PC-3 (cell line): ENCODE measurements at regions not wholly inside any gene's neighbourhood (a gene's known extent, or its start where the extent isn't known, plus 50 kb on each side); places are given as distances from the start of the nearest gene placed in this dataset.

Experiments used
- ATAC-seq: fragments of 200-7000 bp; cut with Tn5 transposase; 2 replicates; pipeline ENCODE4 v1.9.1; 2020; ENCODE audit warnings: mild to moderate bottlenecking, moderate library complexity
- BruUV-seq: library from RNA; stranded (reverse); fragments of 400-500 nt; replicated peaks from 2 replicates; lab custom pipeline; 2021; lab: Mats Ljungman, UMichigan
- CTCF ChIA-PET: fragments of 300-600 bp; sonication (Branson Sonifier 250); formaldehyde crosslinking; loops from one replicate; lab custom pipeline; 2022; ENCODE audit warnings: antibody characterized with exemption; lab: Charles Lee
- POLR2A ChIA-PET: fragments of 300-600 bp; sonication (Branson Sonifier 250); formaldehyde crosslinking; loops from one replicate; lab custom pipeline; 2022; ENCODE audit warnings: antibody characterized with exemption; ENCODE audit not compliant: unreplicated experiment; lab: Charles Lee
- DNase-seq: peaks from one replicate; pipeline ENCODE4 v3.0.0-alpha.2; 2015
- H2AFZ ChIP-seq: fragments of 300-600 bp; sonication (generic); 2 replicates; pipeline ENCODE4 v1.6.0; 2016; ENCODE audit warnings: antibody characterized with exemption, low read length
- H3F3A ChIP-seq: fragments of 300-600 bp; sonication (generic); one replicate; pipeline ENCODE4 v1.6.0; 2017; ENCODE audit warnings: antibody characterized with exemption, low read length, control low read depth, mild to moderate bottlenecking; ENCODE audit not compliant: unreplicated experiment
- H3K27ac ChIP-seq: fragments of 300-600 bp; sonication (generic); 2 replicates; pipeline ENCODE4 v1.5.1; 2016; ENCODE audit warnings: mild to moderate bottlenecking, low read length
- H3K27me3 ChIP-seq: fragments of 300-600 bp; sonication (generic); 2 replicates; pipeline ENCODE4 v1.6.1; 2016; ENCODE audit warnings: low read length, mixed read lengths
- H3K36me3 ChIP-seq: fragments of 300-600 bp; sonication (generic); 2 replicates; pipeline ENCODE4 v1.6.1; 2016; ENCODE audit warnings: low read depth, mixed run types, low read length, mixed read lengths
- H3K4me1 ChIP-seq: fragments of 300-600 bp; sonication (generic); 2 replicates; pipeline ENCODE4 v1.5.1; 2016; ENCODE audit warnings: low read length; ENCODE audit not compliant: insufficient read depth
- H3K4me2 ChIP-seq: fragments of 300-600 bp; sonication (generic); 2 replicates; pipeline ENCODE4 v1.6.0; 2016; ENCODE audit warnings: low read length
- H3K4me3 ChIP-seq: fragments of 300-600 bp; sonication (generic); 2 replicates; pipeline ENCODE4 v1.5.1; 2016; ENCODE audit warnings: mild to moderate bottlenecking, low read length, mixed read lengths
- H3K79me2 ChIP-seq: fragments of 300-600 bp; sonication (generic); 2 replicates; pipeline ENCODE4 v1.6.1; 2017; ENCODE audit warnings: low read length, mixed read lengths
- H3K9ac ChIP-seq: fragments of 300-600 bp; sonication (generic); 2 replicates; pipeline ENCODE4 v1.6.0; 2016; ENCODE audit warnings: mild to moderate bottlenecking, low read length
- H3K9me2 ChIP-seq: fragments of 300-600 bp; sonication (generic); replicated peaks from 2 replicates; pipeline ENCODE4 v1.6.1; 2016; ENCODE audit warnings: mixed run types, low read length, mixed read lengths
- H3K9me3 ChIP-seq: fragments of 300-600 bp; sonication (generic); 2 replicates; pipeline ENCODE4 v1.6.1; 2016; ENCODE audit warnings: low read length, mixed read lengths
- H4K20me1 ChIP-seq: fragments of 300-600 bp; sonication (generic); 2 replicates; pipeline ENCODE4 v1.6.1; 2016; ENCODE audit warnings: low read length, mixed read lengths
- CTCF ChIP-seq: fragments of 300-600 bp; sonication (generic); conservative IDR thresholded peaks from 2 replicates; pipeline ENCODE4 v1.5.1; 2017; ENCODE audit warnings: antibody characterized with exemption, low read depth, mild to moderate bottlenecking, low read length
- EZH2 ChIP-seq: fragments of 300-600 bp; sonication (generic); IDR thresholded peaks from one replicate; pipeline ENCODE4 v1.6.1; 2017; ENCODE audit warnings: antibody characterized with exemption, mild to moderate bottlenecking, low read length; ENCODE audit not compliant: unreplicated experiment
- EZH2phosphoT487 ChIP-seq: fragments of 300-600 bp; sonication (generic); IDR thresholded peaks from 2 replicates; pipeline ENCODE4 v1.6.1; 2018; ENCODE audit warnings: mild to moderate bottlenecking, antibody characterized with exemption, low read length, borderline replicate concordance
- intact Hi-C: fragments of 100-400 bp; cut with micrococcal nuclease; formaldehyde crosslinking; loops from 2 replicates; pipeline ENCODE4 v1.9.0; 2023

- Histone ChIP-seq H3K9me2 (no peaks in the 10 kb centered on the region), H3F3A (no peaks in the 10 kb centered on the region), H3K9me3 (no peaks in the 10 kb centered on the region), H3K36me3 (no peaks in the 10 kb centered on the region), H3K4me3 (no peak overlapping the region), H4K20me1 (no peaks in the 10 kb centered on the region), H2AFZ (no peak overlapping the region), H3K27me3 (no peaks in the 10 kb centered on the region), H3K9ac (no peak overlapping the region), H3K4me2 (no peak overlapping the region), H3K27ac (no peak overlapping the region), H3K4me1 (no peaks in the 10 kb centered on the region), H3K79me2 (no peaks in the 10 kb centered on the region)
- ChIA-PET CTCF (no interaction called here), POLR2A (no interaction called here)
- ATAC-seq = no peak
- TF ChIP-seq EZH2 (no peak), CTCF (no peak), EZH2phosphoT487 (no peak)
- intact Hi-C loops = no loop called here
- BruUV-seq = no TSS peak
- DNase-seq = no peak
Measured at GRCh38 chr6:141780296-141780695, 352.4 kb upstream of the GJE1 start.

- CTCF ChIA-PET = no interaction called here
- H3K27me3 ChIP-seq = no peaks in the 10 kb centered on the region
- H3K4me2 ChIP-seq = no peak overlapping the region
- intact Hi-C loops = no loop called here
- H2AFZ ChIP-seq = no peak overlapping the region
- H3K4me3 ChIP-seq = no peak overlapping the region
- H3K9ac ChIP-seq = no peak overlapping the region
- H3K9me3 ChIP-seq = no peaks in the 10 kb centered on the region
- no peaks in the 10 kb centered on the region for H3K4me1 ChIP-seq
- POLR2A ChIA-PET = no interaction called here
- no peaks in the 10 kb centered on the region for H3F3A ChIP-seq
- no peak overlapping the region for H3K27ac ChIP-seq
- ATAC-seq = no peak
- no peaks in the 10 kb centered on the region for H3K36me3 ChIP-seq
- no peak for DNase-seq
- no peaks in the 10 kb centered on the region for H3K79me2 ChIP-seq
- no peaks in the 10 kb centered on the region for H3K9me2 ChIP-seq
- TF ChIP-seq EZH2 (no peak), CTCF (no peak), EZH2phosphoT487 (no peak)
- H4K20me1 ChIP-seq = no peaks in the 10 kb centered on the region
- BruUV-seq = no TSS peak
Measured at GRCh38 chr6:141764388-141764787, 368.3 kb upstream of the GJE1 start.

DNA sequence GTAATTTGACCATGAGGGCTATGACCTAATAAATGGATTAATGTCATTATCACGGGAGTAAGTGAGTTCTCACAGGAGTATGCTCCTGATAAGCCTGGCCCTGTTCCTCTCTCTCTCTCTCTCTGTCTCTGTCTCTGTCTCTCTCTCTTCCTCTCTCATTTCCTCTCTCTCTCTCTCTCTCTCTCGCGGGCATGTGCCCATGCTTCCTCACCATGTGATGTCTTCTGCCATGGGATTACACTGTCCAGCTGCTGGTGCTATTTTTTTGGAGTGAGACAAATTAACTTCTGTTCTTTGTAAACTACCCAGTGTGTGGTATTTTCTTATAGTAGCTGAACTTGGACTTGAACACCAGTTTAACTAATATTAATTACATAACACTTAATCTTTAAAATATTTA lies 374.3 kb upstream of the GJE1 start:
- POLR2A ChIA-PET = no interaction called here
- Histone ChIP-seq H4K20me1 (no peaks in the 10 kb centered on the region), H3K4me2 (no peak overlapping the region), H3K9me3 (no peaks in the 10 kb centered on the region), H3K79me2 (no peaks in the 10 kb centered on the region), H3K36me3 (no peaks in the 10 kb centered on the region), H2AFZ (no peak overlapping the region), H3K4me3 (no peak overlapping the region), H3K4me1 (no peaks in the 10 kb centered on the region), H3K9me2 (no peaks in the 10 kb centered on the region), H3K9ac (no peak overlapping the region), H3K27ac (no peak overlapping the region), H3F3A (no peaks in the 10 kb centered on the region), H3K27me3 (no peaks in the 10 kb centered on the region)
- TF ChIP-seq EZH2phosphoT487 = no peak
- no peak for TF ChIP-seq EZH2
- no peak for TF ChIP-seq CTCF
- no peak for DNase-seq
- intact Hi-C loops = no loop called here
- CTCF ChIA-PET = no interaction called here
- BruUV-seq = no TSS peak
- no peak for ATAC-seq
